DMS79 treated with DMSO at 0.1 percent for 48 hours (cell line): ENCODE measurements at regions not wholly inside any gene's neighbourhood (a gene's known extent, or its start where the extent isn't known, plus 50 kb on each side); places are given as distances from the start of the nearest gene placed in this dataset.

Experiments used
- DNase-seq: peaks from one replicate; lab custom pipeline; 2025; lab: John Stamatoyannopoulos, UW

DNA sequence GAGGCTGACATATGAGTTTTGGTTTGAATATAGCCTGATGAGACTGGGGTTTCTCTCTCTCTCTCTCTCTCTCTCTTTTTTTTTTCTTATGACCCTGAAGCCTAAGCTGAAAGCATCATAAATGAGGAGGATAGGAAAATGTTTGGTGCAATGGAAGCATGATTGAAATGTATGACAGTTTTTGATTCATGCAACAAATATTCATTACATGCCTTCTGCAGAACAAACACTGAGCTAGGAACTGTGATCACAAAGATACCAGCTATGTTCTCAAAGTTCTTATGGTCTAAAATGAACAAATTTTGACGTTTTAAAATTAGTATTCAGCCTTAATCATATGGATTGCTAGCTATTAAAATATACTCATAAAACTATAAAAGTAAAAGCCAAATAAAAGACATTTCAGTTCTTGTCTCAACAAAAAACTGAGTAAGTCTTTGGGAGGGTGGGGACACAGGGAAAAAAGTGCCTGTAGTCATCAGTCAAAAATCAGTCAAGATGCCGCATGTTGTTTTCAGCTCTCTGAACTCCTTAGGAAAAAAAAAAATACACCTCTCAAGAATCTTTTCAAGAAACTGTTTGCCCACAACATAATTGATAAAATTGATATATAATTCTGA, 57.2 kb downstream of the NKX6-1 start:
- no peak for DNase-seq

DNA sequence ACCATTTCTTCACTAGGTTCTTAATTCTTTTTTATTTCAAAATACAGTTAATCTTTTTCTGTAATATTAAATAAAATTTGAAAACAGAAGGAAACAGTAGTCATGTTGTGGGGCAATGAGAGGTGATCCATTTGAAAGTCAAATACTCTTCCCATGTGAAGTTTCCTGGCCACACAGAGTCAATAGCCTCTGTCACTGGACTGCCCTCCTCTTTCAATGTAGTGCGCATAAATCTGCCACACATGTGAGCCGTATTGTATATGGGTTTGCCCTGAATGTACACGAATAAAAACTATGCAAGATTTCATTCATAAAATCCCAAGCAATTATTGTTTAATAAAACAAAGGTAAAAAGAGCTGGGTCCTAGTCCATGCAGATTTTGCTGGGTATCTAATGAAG, 59.1 kb downstream of the NKX6-1 start:
- DNase-seq: no peak

DNA sequence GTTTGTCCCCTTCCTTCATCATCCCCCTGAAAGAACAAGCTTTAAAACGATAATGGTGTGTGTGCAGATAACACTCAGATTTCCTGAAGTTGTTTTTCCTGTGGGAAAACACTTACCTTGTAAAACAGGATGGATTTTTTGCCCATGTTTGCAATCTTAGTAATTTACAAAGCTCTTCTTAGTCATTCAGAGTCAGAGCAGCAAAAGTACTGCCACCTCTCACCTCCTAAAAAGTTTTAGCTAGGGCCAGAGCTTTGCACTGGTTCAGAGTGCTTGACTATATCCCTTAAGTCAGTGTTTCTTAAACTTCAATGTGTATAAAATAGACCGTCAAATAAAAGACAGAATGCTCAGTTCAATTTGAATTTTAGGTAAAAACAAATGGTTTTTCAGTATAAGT, 62.3 kb downstream of the NKX6-1 start:
- no peak for DNase-seq

DNA sequence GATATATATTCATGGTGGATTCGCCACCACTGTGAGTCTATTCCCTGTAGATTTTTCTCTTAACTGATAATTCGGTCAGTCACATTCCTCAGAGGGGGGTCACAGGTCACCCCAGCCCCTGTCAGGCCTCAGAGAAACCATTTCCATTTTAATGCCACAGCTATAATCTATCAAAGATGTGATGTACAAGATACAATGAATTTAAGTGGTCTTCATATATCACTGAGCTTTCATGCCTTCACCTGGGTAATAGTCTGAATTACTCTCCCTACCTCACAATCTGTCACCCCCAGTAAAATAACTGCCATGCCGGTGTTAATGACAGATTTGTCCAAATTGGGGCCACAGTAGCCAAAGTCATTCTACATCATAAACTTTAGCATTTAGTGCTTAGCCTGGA, 64.7 kb downstream of the NKX6-1 start:
- no peak for DNase-seq

DNA sequence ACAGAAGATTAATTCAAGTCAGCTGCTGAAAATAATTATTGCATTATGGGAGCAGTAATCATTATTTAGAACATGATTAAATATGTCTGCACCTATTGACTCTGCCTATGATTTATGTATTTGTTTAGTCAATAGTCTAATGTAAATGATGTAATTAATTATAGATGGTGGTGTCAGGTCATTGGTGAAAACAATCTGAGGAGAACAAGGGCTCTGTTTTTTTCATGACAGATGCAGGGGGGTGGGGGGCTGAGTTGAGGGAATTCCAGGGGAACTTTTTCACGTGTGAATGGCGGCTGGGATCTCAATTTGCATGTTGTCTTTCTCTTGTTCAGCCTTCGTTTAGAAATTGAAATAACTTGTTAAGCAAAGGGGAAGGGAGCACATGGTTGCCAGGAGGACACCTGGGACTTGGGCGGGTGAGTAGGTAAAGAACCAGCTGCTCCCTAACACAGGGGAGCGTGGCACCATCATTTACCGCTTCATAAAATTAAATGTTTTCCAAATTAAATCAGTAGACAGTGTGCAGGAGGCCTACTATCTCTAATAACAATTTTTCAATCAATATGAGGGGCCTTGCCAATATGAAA, 65.4 kb downstream of the NKX6-1 start:
- no peak for DNase-seq

DNA sequence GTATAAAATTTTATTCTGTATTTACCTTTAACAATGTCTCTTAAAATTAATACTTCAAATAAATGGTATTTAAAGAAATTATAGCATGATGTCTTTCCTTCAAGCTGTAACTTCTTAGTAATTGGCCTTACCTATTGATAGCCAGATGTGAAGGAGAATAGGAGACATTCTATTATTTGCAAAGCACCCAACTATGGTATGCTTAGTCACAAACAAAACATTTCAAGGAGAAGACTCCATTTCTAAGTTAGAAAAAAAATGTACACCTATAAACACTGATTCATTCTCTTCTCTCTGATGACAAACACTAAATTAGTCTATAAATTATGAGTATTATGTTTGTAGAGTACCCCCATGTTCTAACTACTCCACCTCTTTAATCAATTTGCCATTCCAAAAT, 66.4 kb downstream of the NKX6-1 start:
- DNase-seq: no peak

DNA sequence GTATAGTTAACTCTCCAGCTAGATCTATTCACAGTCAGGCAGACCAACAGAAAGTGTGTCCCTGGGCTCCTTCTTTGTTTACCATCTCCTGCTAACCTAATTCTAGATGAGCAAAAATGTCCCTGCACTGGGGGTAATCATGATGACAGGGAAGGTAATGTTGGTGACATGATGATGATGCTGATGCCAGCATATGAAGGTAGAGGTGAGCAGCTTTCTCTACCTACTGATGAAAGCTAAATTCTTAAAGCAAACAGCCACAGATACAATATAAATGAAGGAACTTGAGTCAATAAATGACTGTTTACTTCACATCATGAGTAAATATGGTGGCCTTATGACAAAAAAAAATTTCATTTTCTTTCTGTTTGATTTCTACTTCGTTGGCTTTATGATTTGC, 78.5 kb downstream of the NKX6-1 start:
- DNase-seq: no peak

DNA sequence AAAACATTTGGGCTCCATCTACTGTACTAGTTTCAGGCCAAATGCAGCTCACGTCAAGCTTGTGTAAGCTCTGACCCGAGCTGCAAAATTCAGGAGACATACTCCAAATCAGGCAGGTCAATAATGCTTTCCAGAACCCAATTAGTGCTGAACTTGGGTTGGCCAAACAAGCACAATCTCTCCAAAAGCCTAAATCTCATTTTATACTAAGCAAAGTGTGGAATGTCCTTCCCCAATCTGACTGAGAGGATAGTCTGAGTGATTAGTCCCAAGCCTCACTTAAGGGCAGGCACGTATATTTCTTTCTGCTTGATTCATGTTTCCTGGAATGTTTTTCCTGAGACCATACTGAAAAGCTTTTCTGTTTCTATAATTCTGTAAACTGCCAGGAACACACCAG, 79.9 kb downstream of the NKX6-1 start:
- DNase-seq: no peak

DNA sequence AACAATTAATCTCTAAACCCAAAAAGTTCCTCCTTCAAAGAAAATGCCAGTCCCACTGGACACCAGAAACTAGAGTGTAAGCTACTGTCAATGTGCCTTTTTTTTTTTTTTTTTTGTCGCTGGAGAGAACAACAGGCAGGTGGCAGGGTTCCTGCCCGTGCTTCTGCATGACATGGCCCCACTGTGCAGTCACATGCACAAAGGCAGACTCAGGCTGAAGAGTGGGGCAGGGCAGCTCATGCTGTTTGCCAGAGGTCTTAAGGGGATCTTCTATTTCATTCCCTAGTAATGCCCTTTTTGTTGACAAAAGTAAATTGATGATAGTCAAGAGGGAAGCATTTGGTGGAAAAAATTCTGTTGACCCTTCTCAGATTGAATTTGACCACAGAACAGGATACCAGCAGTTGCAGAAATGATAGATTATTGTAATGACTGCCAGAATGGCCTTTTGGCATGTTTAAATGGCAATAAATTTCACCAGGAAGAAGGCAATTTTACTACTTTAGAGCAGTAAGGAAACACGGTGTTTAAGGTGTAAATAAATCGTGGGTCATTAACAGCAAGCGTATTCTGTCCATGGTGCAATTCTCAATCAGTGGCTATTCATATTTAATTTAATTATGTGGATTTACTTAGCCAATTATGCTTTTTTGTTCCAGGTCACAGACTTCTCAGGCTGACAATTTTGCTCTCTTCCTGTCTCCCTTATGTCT, 80.9 kb downstream of the NKX6-1 start:
- DNase-seq: no peak

DNA sequence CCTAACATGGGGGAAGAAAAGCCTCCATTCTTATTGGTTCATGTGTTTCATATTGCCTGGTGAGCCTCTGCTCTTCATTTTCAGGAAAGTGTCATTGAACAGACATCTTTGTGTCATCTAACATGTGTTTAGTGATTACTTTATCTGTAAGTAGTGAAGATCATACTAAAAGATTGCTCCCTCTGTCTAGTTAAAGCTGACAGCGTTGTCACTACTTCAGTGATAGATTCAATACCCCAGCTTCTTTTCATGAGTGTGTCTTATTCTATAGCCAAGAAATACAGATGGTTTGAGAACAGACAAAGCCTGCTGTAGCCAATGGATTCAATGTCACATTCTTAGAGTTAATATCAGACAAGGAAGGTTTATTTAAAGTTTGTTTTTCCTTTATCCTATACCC, 85.1 kb downstream of the NKX6-1 start:
- no peak for DNase-seq

DNA sequence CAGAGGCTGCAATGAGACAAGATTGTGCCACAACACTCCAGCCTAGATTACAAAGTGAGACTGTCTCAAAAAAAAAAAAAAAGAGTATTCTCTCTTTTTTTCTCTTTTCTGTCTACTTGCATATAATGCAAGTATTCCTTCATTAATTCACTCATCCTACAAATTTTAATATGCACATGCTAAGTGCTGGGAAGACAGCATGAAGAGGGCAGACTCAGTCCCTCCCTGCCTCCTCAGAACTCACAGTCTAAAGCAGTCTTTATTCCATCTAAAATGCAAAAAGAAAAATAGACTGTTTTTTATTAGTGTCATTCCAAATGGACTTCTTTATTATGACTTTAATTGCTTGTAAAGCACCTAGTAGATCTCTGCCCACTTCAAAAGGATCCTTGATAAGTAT, 85.6 kb downstream of the NKX6-1 start:
- no peak for DNase-seq

DNA sequence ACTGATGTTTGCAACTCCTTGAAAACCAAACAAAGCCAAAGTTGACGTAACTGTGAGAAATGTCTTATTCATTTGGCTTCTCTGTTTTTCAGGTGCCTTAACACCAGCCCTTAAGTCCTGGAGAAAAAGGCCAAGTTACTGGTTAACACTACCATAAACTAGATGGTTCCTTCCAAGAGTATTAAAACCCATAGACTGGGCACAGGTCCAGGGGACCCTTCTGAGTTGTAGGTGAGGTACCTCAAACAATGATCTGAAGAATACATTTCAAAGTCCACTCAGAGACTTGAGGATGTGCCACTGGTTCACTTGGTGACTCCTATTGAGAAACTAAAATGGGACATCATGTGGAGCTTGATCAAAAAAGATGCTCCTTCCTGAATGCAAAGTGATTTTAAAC, 87.0 kb downstream of the NKX6-1 start:
- DNase-seq: no peak

DNA sequence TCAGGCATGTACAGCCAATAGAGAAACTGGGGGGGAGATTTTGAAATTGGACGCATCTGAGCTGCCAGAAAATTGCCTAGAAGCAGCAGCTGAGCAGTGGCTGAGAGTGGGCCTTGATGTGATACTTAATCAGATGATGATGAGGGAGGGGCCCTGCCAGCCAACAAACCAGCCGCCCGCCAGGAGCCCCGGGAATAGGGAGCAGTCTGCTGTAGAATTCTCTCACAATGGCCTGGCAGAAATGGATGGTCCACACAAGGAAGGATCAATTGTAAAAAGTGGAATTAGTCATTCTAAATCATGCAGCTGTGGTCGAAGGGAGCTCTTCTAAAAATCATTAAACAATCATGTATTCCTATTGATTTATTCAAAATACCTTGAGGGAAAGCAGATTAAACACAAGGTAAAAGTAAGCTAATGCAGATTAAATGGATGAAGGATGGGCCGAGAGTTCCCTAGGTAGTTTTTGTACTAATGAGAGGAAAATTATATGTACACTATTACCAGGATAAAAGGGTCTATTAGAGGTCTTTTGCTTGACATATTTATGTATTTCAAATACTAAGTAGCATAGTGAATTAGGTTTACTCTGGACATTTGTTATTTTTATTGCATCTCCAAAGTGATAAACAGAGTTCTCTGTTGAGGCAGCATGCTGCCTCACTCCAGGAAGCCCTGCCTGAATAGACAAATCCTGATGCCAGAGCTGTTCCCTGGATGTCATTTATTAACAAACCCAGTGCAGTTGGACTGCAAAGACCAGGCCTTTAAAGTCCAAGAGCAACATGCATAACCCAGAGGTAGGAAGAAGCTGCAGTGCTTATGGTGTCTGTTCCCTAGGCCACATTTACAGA, 91.3 kb downstream of the NKX6-1 start:
- no peak for DNase-seq

DNA sequence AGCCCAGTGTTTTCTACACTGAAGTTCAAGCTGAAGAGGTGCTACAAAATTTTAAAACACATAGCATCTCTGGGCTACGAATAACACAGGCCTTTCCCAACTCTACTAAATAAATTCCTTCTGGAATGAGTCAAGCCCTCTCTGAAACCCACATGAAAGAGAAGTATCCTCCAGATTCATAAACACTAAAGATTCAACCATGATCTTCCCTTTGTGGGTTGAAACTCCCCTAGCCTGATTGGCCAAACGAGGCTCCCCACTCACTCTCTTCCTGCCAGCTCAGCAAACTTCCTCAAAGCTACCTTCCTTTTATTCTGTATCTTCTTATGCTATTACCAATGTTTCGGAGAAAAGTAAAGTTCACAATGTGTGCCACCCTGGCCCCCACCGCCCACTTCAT, 95.4 kb downstream of the NKX6-1 start:
- DNase-seq: no peak

DNA sequence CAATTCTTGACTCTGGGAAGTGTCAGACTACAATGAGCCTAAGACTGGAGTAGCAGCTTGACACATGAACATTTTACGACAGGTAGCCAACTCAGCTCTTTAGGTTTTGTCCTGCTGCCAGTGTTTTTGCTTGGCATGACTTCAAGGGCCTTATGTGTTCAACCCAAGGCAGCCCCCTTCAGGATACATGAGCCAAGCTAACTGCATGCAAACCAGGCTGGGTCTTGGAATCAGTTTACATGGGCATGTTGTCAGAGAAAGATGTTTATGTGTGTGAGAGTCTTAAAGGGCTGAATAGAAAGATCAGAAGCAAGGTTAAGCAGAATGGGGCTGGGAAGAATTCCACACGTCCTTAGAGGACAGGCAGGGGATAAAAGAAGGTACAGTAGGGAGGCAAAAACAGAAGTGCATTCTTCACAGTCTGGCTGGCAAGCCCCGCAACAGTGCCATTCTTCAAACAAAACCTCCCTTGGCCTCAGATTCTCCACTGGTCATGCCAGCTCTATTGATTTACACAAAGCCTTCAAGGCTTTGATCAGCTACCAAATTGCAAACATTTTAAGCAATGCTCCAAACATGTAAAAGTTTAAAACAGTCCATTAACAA, 97.3 kb downstream of the NKX6-1 start:
- DNase-seq: peak; percentile 4

DNA sequence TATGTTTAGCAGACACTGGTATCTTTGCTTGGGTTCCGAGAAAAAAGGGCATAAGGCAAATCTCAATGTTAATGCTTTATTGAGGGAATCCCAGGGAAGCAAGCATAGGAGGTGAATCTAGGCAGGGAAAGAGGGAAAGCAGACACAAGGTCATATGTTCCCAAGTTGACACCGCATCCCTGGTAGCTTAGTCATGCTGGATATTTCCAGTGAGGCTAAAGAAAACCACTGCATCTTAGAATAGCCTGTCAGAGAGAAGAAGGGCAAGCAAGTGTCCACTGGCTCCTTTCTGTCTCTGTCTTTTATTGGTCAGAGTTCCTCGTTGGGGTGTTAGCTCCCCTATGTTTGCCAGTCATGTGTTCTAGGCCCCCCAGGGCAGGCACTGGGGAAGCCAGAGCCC, 104.7 kb downstream of the NKX6-1 start:
- no peak for DNase-seq

DNA sequence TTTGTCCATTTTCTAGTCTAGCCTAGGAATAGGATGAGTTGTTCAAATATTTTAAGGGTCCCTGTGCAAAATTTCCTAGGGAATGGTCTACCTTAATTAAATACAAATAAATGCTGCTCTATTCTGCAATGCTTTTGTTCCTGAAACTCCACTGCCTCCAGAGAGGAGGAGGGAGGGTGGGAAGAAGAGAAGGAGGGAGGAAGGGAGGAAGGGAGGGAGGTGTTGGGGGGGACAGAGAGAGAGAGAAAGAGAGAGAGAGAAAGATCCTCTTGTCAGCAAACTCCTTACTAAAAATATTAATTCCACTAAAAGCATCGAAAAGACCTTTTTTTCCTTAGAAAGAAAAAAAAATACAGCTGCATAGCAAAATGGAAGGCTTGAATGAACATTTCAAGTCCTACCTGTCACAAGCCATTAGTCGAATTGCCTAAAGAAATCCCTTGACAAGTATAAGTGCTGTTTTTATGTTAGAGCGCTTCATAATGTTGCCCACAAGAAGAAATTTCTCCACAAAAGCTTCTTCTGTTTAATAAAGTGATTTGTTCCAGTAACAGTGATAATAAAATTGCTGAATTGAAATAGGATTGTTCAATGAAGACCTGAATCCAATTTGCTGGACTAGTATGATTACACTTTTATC, 106.0 kb downstream of the NKX6-1 start:
- DNase-seq: no peak

DNA sequence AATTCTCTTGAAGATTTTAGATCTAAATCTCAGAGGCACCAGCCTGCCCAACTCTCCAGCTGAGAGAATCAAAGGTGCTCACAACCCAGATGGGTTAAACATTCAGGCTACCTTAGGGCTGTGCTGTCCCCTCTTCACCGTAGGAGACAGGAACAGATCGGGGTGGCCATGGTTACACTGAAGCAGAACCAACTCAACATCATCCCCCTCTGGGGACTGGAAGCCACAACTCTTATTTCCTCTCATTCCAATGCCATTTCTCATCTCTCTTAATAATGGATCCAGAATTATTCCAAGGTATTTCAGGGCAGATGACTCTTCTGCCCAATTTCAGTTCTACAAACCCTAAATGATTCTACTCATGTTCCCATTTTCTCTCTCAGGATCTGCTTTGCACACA, 109.7 kb downstream of the NKX6-1 start:
- no peak for DNase-seq

DNA sequence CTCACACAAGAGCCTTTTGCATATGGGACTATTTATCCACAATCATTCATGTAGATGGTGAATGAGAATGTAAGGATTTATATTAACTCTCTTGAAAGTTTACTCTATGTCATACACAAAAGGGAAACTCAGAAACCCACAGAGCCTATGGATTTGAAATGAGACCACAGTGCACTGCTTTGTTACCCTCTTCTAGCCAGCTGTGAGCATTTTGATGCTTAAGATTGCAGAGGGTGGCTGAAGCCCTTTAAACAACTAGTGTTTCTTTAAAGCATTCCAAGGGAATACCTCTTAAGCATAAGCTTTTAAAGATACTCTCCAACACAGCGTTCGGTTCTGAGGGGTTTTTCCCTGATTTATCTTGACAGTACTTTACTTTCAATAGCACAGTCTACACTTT, 113.9 kb downstream of the NKX6-1 start:
- no peak for DNase-seq

DNA sequence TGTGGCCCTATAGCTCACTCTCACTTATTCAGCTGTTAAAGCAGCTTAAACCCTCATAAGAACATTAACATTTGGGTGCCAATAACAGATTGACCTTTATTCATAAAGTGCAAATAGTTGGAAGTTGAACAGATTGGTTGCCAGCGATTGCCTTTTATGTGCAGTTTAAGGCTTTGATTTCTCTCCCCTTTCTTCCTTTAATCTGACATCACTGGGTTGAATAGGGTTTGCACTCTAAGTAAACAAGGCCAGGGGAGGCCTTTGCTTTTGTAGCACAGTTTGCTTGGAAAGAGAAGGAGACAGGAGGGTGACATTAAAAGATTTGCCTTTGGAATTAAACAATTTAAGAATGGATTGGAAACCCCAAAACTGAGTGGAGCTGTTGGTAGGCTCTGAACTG, 114.3 kb downstream of the NKX6-1 start:
- DNase-seq: no peak

DNA sequence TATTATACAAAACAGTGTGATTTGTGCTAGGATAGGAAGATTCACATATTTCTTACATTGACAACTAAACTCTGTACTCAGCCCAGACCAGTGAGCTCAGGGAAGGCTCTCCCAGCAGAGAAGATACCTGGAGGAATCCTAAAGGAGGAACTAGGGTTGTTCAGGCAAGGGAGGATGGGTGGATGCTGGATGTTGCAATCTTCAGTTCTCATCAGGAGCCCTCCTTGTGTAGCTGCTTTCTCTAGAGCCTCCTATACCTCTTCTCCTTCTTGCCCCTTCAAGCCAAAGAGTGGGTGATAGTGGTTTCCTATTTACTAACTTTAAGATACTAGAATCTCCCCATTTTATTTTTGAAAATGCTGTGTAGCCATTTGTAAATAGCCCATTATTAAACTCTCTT, 117.3 kb downstream of the NKX6-1 start:
- no peak for DNase-seq
